B cell (primary cell): ENCODE measurements at regions not wholly inside any gene's neighbourhood (a gene's known extent, or its start where the extent isn't known, plus 50 kb on each side); places are given as distances from the start of the nearest gene placed in this dataset.

ENCODE experiments used
- EZH2 ChIP-seq: IDR thresholded peaks from 2 replicates; pipeline ENCODE4 v1.6.1; 2012; ENCODE audit warnings: borderline replicate concordance, low read depth, mild to moderate bottlenecking, moderate library complexity, low read length; ENCODE audit not compliant: insufficient read depth, poor library complexity, severe bottlenecking
- TF ChIP-seq, protein P1 (sequence below): fragments of 200-600 bp; IDR thresholded peaks from one replicate; pipeline ENCODE4 v1.8.0; 2022; ENCODE audit warnings: antibody characterized with exemption, mild to moderate bottlenecking

DNA sequence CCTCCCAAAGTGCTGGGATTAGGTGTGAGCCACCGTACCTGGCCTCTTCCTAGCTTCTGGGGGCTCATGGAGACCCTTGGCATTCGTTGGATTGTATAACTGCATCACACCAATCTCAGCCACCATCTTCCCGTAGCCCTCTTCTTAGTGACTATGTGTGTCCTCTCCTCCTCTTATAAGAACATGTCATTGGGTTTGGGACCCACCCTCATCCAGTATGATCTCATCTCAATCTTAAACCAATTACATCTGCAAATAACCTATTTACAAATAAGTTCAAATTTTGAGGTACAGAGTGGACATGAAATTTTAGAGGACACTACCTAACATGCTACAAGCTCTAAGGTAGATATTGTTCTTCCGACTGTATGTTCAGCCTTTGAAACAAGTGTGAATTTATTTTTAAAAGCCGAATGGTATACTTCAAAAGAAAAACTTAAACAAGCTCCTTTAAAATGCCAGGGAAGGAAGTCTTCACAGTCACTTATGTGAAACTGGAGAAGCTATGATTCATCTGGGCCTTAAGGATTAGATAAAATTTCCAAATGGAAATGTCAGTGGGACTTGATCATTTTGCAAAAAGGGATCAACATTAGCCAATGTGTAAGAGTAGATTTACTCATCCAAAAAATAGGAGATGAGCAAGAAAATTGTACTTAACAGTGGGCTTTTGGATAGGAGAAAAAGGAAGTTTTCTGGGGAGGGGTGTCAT lies 225.7 kb downstream of the MEX3B start:
- TF ChIP-seq, protein P1, sequence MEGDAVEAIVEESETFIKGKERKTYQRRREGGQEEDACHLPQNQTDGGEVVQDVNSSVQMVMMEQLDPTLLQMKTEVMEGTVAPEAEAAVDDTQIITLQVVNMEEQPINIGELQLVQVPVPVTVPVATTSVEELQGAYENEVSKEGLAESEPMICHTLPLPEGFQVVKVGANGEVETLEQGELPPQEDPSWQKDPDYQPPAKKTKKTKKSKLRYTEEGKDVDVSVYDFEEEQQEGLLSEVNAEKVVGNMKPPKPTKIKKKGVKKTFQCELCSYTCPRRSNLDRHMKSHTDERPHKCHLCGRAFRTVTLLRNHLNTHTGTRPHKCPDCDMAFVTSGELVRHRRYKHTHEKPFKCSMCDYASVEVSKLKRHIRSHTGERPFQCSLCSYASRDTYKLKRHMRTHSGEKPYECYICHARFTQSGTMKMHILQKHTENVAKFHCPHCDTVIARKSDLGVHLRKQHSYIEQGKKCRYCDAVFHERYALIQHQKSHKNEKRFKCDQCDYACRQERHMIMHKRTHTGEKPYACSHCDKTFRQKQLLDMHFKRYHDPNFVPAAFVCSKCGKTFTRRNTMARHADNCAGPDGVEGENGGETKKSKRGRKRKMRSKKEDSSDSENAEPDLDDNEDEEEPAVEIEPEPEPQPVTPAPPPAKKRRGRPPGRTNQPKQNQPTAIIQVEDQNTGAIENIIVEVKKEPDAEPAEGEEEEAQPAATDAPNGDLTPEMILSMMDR: no peak
- no peak for TF ChIP-seq EZH2
